Glomerular visceral epithelial cell (primary cell): ENCODE measurements at regions not wholly inside any gene's neighbourhood (a gene's known extent, or its start where the extent isn't known, plus 50 kb on each side); places are given as distances from the start of the nearest gene placed in this dataset.

Experiments
- DNase-seq: peaks from one replicate; pipeline ENCODE4 v3.0.0-alpha.2; 2016; ENCODE audit errors: extremely low spot score

DNA sequence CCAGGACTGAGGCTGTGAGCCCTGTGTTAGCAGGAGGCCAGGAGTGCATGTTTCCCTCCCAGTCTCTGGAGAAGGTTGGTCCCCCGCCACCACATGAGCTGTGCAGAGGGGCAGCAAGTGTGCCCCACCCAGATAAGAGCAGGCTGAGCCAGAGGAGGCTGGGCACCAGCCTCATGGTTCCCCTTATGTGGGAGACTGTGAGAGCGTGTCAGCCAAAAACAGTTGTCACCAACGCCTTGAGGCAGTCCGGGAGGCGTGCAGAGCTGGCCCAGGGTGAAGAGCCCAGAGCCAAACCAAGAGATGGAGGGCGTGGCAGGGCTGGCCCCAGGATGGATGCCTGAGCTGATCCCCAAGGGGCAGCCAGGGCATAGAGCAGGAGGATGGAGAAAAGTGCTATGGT is 128.7 kb upstream of the GLI2 start:
- DNase-seq, result no peak

- DNase-seq, result no peak
Measured at GRCh38 chr2:120607506-120607905, 128.2 kb upstream of the GLI2 start.

DNA sequence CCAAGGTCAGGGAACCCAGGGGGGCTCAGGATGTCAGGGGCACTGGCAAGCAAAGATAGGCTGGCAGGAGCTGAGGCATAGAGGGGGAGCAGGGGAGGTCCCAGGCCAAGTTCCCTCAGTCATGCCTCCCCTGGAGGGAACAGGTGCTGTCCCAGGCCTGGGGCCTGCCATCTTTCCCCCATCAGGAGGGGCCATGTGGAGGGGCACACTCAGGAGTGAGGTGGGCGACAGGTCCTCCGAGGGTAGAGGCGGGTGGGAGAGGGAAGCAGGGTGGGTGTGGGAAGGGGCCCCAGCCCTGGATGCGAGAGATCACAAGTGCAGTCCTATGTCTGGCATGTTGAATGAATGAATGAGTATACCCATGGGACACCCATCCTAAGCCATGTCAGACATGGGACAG is 127.7 kb upstream of the GLI2 start:
- DNase-seq, result no peak

- DNase-seq, result no peak
Measured at GRCh38 chr2:120609826-120610395, 125.8 kb upstream of the GLI2 start.

DNA sequence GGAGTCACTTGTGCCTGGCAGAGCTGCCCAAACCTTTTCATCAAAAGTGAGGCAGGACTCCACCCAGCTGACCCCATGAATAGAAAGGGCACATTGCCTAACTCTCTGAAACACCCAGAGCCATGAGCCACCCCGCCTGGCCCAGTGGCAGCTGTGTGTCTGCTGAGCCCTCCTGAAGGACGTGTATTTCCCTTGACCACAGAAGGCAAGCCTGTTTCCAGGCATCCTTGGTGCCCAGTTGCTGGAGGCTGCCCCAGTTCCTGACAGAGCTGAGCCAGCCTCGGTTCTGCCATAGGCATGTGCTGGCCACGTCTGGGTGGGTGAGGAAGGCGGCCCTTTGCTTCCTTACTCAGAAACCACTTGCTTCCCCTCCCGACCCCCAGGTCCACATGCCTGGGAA is 124.7 kb upstream of the GLI2 start:
- no peak for DNase-seq

- DNase-seq, result no peak
Measured at GRCh38 chr2:120611961-120612360, 123.7 kb upstream of the GLI2 start.

GRCh38 chr2:120612471-120612870 is 123.2 kb upstream of the GLI2 start:
- no peak for DNase-seq

DNA sequence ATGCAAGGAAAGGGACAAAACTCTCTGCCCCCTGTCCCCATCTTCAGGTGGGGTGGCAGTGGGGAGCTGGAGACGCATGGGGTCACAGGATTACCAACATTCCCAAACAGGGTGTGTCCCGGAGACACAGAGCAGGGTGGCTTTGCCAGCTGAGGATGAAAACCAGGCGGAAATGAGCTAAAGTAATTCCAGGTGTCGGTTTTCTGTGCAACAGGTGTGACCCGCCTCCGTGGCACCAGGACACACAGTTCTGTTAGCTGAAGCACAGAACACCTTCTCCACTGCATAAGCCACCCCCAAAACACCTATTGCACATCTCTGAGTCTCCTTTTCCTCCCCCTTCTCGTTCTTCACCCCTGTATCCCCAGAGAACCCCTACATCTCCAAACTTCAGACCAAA is 122.7 kb upstream of the GLI2 start:
- no peak for DNase-seq

DNA sequence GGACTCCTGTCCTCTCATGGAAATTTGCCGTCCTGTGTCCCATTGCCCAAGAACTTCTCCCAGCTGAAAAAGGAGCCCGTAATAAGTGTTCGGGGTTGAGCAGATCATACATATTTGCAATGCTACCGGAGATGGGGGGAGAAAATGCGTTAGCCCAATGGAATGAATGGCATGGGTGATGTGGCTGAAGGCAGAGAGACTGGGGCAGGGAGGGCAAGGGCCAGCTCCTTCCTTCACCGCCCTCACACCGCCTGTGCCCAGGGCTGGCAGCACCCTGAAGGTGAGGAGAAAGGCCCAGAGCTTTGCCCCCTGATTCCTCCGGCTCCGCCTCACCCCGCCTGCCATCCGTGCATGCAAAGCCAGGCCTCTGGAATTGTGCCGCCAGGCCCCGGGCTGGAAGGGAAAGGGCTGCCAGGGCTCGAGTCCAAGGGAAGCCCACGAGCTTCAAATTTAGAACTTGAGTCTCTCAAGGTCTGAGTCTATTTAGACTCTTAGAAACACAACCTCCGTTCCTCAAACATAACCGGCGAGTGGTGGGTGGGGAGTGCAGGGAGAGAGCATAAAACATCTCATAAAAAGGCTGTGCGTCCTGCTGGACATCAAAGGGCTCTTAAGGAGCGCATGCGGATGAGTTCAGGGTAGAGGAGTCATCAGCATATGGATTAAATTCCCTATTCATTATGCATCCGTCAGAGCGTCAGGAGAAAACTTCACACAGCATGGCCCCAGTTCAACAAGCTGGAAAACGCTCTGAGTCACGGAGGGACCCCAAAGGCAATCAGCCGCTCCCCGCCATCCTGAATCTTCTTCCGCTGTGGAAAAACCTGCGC is 121.7 kb upstream of the GLI2 start:
- DNase-seq, result peak; percentile 31

DNA sequence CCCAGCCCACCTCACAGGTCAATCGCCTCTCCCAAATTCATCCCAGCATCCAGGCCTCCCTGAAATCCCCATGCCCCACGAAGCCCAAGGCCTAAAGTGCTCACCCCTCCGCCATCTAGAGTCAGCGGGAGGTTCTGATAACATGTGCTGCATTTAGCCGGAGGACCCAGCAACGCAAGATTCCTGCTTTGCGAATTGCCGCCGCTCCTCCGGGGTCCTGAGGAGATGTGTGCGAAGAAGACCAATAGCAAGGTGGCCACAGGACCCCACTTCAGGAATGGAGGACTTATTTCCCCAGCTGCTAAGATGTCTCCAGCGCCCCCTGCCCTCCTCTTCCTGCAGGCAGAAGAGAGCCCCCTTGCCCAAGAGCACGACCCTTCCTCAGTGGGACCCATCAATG is 120.8 kb upstream of the GLI2 start:
- DNase-seq, result no peak

- DNase-seq, result no peak
Measured at GRCh38 chr2:120616261-120616660, 119.4 kb upstream of the GLI2 start.

DNA sequence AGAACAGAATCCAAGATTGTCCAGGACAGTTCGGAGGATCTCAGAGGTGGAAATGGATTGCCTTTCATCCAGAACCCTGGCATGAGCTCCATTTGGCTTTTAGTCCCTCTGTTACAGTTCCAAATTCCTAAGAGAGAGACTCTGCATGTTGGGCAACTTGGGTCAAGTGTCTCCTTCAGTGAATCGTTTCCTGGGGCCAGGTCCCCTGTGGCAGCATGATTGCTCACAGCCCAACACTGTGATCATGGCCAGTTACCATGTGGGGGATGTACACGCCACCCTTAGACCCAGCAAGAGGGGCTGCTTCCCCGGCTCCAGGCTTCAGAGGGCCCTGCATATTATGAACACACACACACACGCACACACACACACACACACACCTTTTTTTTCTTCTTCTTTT is 118.6 kb upstream of the GLI2 start:
- no peak for DNase-seq

- no peak for DNase-seq
Measured at GRCh38 chr2:120618830-120619229, 116.8 kb upstream of the GLI2 start.

DNA sequence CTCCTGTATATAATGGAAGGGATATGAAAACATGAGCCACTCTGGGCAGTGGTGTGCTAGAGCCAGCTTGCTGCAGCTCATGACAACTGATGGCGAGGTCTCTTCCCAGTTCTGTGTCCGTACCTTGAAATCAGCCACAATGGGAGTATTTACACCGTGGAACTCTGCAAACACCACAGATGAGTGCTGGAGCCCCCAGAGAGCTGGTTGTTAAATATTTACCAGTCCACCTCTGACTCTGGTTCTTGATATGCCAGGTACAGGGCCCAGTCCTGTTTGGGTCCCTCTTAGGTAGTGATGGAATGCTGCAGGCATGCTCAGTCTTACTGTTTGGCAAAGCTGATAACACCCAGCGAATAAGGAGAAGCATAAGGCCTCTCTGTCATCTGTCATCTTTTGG is 116.1 kb upstream of the GLI2 start:
- DNase-seq, result no peak

- peak; percentile 23 for DNase-seq
Measured at GRCh38 chr2:120620025-120620793, 115.5 kb upstream of the GLI2 start.

DNA sequence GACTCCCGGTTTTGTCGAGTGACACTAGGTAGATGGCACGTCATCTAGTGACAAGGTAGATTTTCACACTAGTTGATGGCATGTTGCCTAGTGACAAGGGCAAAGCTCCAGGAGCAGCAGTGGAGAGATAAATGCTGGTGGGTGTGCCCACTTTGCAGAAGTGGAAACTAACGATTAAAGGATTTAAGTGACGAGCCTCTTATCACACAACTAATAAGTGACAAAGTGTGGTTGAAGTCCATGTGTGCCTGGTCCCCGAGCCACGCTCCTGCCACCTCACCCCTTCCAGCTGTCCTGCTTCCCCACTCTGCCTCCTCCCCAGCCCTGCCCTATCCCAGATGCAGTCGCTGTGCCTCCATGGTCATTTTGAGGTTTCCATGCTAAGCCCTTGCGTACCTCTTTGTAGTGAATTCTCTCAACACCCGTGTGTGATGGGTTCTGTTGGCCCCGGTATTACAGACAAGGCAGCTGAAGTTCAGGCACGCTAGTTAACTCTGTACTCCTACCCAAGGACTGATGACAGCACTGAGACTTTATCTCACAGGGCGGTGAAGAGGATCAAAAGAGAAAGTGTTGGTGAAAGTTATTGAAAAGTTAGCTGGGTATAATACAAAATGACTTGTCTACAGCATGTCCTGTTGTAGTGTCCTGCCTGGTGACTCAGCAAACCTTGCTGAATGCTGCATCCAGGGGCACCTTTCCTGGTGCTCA is 113.4 kb upstream of the GLI2 start:
- no peak for DNase-seq

DNA sequence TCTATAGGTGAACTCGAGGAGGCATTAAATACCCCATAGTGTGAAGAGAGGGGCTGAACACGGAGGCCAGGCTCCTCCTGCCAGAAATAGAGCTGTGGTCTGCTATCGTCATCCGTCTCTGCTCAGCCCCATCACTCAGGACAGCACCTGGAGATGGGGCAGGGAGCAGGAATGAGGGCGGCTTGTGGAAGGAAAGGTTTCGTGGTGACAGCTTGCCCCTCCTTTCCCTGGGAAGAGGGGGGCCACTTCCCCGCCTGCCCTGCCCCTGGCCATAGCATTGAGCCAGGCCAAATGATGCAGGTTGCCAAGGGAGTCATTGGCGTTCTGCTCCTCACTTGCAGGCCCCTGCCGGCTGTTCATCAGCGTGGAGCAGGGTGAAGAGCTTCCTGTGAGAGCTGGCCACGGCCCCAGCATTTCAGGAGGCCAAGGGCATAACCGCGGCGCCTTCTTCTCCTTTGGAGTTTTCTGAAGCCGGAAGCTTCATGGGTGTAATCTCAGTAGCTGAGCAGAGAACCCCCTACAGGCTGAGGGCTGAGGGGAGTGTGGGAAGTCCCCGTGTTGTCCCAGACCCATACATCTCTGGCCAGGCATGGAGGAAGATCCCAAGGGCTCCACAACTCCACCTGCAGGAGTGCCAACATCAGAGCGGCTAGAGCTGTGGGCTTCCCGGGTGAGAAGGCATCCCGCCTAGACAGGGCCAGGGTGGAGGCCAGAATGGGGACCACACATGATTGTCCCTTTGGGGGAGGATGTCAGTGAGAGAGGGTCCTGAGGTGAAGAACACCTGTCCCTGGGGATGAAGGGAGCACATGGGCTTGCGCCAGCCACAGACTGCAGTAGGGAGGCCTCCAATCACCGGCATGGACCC is 112.5 kb upstream of the GLI2 start:
- no peak for DNase-seq

GRCh38 chr2:120624061-120624737 is 111.5 kb upstream of the GLI2 start:
- DNase-seq, result no peak

- DNase-seq, result no peak
Measured at GRCh38 chr2:120624738-120625446, 110.8 kb upstream of the GLI2 start.
